ENCODE measurements at regions not wholly inside any gene's neighbourhood (a gene's known extent, or its start where the extent isn't known, plus 50 kb on each side); places are given as distances from the start of the nearest gene placed in this dataset.

GRCh38 chr3:148582126-148582525 is 115.6 kb upstream of the AGTR1 start:
- TF ChIP-seq, protein P1, sequence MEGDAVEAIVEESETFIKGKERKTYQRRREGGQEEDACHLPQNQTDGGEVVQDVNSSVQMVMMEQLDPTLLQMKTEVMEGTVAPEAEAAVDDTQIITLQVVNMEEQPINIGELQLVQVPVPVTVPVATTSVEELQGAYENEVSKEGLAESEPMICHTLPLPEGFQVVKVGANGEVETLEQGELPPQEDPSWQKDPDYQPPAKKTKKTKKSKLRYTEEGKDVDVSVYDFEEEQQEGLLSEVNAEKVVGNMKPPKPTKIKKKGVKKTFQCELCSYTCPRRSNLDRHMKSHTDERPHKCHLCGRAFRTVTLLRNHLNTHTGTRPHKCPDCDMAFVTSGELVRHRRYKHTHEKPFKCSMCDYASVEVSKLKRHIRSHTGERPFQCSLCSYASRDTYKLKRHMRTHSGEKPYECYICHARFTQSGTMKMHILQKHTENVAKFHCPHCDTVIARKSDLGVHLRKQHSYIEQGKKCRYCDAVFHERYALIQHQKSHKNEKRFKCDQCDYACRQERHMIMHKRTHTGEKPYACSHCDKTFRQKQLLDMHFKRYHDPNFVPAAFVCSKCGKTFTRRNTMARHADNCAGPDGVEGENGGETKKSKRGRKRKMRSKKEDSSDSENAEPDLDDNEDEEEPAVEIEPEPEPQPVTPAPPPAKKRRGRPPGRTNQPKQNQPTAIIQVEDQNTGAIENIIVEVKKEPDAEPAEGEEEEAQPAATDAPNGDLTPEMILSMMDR (IDR thresholded peaks at IDR 0.05; ENCODE audit: insufficient read depth, low read length): no peak
- H3K4me3 ChIP-seq (ENCODE audit: low read depth, low read length): no peak overlapping the region
- peak; percentile 14 for DNase-seq (ENCODE audit: low read depth)

GRCh38 chr3:148583793-148584192 is 113.9 kb upstream of the AGTR1 start:
- H3K4me3 ChIP-seq (ENCODE audit: low read depth, low read length): no peak overlapping the region
- TF ChIP-seq, protein P1 (IDR thresholded peaks at IDR 0.05; ENCODE audit: insufficient read depth, low read length): no peak
- no peak for DNase-seq (ENCODE audit: low read depth)

- H3K4me3 ChIP-seq (ENCODE audit: low read depth, low read length): no peak overlapping the region
- TF ChIP-seq, protein P1 (IDR thresholded peaks at IDR 0.05; ENCODE audit: insufficient read depth, low read length): no peak
- DNase-seq (ENCODE audit: low read depth): no peak
Observed at GRCh38 chr3:148584438-148584837, 113.3 kb upstream of the AGTR1 start.

DNA sequence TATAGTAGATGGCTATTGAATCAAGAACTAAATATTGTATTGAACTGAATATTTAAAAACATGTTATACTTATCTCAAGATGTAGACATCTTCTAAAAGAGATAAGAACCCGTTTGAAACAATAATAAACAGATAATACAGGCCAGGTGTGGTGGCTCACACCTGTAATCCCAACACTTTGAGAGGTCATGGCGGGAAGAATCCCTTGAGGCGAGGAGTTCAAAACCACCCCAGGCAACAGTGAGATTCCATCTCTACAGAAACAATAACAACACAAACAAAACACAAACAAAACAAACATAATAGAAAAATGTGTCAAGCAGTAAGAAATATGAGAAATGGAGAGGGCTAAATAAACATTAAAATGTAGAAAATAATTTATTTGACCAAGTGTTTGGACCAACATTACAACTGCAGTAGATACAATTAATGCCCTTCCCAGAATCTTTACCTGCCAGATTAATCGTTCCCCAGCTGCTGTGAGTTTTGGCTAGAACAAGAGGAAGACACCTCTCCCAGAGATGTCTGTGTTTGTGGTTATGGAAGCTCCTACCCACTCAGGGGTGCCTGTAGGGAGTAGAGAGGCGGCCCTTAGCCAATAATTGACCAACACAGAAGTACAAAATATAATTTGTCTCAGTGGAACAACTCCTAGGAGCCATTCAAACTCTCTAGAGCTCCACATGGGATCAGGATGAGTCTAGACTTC is 111.9 kb upstream of the AGTR1 start:
- TF ChIP-seq, protein P1 (IDR thresholded peaks at IDR 0.05; ENCODE audit: insufficient read depth, low read length): no peak
- no peak for DNase-seq (ENCODE audit: low read depth)
- H3K4me3 ChIP-seq (ENCODE audit: low read depth, low read length): no peak overlapping the region

GRCh38 chr3:148588291-148588690 is 109.4 kb upstream of the AGTR1 start:
- TF ChIP-seq, protein P1 (IDR thresholded peaks at IDR 0.05; ENCODE audit: insufficient read depth, low read length): no peak
- no peak for DNase-seq (ENCODE audit: low read depth)
- H3K4me3 ChIP-seq (ENCODE audit: low read depth, low read length): no peak overlapping the region

DNA sequence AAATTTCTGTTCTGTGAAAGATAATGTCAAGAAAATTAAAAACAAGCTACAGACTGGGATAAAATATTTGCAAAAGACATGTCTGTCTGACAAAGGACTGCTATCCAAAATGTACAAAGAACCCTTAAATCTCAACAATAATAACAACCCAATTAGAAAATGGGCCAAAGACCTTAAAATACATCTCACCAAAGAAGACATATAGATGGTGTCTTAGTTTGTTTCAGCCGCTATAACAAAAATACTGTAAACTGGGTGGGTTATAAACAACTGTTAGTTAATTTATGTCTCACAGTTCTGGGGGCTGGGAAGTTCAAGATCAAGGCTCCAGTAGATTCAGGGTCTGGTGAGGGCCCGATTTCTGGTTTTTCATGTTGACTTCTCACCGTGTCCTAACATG is 106.2 kb upstream of the AGTR1 start:
- H3K4me3 ChIP-seq (ENCODE audit: low read depth, low read length): no peak overlapping the region
- DNase-seq (ENCODE audit: low read depth): no peak
- TF ChIP-seq, protein P1 (IDR thresholded peaks at IDR 0.05; ENCODE audit: insufficient read depth, low read length): no peak

DNA sequence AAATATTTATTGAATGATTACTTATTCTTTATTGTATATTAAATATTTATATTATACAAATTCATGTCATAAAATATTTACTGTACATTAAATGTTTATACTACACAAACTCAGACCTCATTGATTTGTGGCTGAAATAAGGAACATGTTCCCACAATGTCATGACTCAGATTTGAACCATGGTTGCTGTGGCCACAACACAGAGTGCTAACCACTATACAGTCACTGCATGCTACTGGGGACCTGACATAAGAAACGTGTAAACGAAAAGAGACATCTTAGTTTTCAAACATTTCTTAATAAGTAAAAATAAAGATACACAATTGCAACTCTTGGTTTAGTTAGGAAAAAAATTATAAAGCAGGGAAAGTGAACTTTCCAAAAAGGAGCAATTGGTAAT is 99.1 kb upstream of the AGTR1 start:
- H3K4me3 ChIP-seq (ENCODE audit: low read depth, low read length): no peak overlapping the region
- no peak for DNase-seq (ENCODE audit: low read depth)
- TF ChIP-seq, protein P1 (IDR thresholded peaks at IDR 0.05; ENCODE audit: insufficient read depth, low read length): no peak

Measured in fibroblast of the aortic adventitia (primary cell).